ENCODE measurements at regions not wholly inside any gene's neighbourhood (a gene's known extent, or its start where the extent isn't known, plus 50 kb on each side); places are given as distances from the start of the nearest gene placed in this dataset.
"Not testable (repeated sequence)": the region's sequence is repeated elsewhere in the genome, so short reads cannot be mapped to it uniquely, and the experiment has no call there.

DNA sequence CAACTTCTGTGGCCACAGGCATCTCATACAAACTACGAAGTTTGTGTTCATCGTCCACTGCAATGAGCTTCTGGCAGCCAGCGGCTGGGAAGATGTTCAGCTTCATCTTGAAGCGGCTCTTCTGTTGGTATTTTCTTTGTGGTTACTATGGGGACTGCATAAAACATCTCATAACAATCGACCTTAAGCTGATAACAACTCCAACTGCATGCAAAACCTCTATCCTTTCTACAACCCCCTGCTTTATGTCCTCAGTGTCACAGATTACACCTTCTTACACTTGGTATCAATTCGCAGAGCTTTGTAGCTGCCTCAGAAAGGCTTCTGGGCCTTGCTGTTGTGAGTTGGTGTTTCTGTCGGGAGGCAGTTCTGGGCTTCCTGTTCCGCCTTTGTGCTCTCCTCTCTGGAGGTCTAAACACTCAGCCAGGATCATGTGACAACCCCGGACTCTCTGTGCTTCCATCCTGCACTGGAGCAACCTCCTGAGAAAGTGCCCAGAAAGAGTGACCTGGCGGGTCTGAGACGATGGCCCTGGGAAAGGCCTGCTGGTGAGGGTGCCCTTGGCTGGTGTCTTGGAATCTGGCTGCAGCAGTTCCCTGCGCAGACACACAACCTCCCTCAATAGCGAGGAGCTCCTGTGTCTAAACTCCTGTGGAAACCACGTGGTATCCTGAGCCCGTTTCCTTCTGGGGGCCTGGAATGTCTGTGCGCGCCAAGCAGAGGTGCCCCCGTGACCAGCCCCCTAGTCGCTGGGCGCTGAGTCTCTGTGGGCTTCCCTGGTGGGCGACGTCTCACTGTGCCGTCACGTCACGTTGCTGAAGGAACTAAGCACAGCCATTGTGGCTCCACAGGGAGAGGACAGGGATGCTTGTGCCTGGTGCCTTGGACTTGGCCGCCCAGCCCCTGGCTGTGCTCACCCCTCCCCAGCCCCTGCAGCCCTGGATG lies 339.6 kb downstream of the ADGRD1 start:
- DNase-seq, result not testable (repeated sequence)

GRCh38 chr12:131294716-131295115 lies 341.0 kb downstream of the ADGRD1 start:
- DNase-seq, result not testable (repeated sequence)

DNA sequence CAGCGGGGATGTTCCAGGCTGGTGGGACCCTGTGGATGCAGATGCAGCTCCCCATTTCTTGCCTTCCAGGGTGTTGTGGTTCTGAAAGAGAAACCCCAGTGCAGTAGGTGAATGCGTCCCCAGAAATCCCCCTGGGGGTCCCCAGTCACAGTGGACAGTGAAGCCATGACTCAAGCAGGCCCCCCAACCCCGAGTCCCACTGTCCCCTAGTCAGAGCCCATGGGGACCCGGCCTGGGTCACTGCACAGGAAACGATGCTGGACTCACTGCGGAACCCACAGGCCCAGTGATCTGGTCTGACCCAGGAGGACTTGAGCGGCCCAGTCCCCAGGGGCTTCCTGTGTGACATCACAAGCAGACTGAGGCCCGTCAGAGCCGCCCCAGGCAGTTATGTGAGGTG lies 341.4 kb downstream of the ADGRD1 start:
- not testable (repeated sequence) for DNase-seq

DNA sequence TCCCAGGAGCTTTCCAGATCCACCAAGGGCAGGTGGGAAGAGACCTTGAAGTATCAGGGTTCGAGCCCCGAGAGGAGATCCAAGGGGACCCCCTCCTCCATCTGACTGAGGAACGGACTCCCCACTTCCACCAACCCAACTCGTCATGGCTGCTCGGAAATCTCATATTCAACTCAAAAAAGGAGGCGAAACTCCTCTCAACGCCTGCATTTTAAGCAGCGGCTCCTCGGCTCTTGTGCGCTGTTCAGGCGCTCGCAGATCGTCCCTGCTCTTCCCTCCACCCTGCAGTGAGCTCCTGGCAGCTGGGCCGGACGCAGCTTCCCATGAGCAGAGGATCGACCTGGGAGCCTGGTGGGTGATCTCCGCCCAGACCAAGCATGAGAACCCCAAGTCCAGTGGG lies 341.9 kb downstream of the ADGRD1 start:
- DNase-seq, result not testable (repeated sequence)

DNA sequence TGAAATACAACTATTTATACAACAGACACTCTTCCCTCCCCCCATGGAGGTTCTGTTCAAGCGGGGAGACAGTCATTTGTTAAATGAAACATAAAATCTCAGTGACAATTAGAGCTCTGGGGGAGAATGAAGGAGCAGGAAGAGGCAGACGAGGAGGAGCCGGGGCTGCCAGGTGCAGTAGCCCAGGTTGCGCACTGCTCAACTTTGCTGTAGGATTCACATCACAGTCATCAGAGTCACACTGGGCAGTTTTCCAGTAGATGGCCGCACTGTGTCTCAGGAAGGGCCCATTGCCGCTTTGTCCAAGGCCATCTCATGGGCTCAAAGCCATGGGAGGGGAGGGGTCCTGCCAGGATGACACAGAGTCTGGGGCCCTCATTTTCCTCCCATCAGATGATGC lies 342.4 kb downstream of the ADGRD1 start:
- DNase-seq, result not testable (repeated sequence)

DNA sequence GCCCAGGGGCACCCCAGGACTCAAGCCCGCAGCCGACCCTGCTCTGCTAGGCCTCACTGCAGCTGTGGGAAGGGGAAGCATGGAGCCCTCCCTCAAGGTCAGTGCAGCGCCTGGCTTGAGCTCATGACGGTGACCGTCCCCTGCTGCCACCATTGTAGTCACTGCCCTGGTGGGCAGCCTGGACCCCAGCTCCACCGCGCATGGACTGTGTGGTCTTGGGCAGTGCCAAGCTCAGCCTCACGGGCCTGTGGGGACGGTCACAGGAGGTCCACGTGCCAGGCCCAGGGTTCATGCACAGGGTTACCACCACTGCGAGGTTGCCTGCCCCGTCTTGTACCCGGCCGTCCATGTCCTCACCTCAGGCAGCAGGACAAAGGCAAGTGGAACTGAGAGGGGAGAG lies 342.9 kb downstream of the ADGRD1 start:
- not testable (repeated sequence) for DNase-seq

DNA sequence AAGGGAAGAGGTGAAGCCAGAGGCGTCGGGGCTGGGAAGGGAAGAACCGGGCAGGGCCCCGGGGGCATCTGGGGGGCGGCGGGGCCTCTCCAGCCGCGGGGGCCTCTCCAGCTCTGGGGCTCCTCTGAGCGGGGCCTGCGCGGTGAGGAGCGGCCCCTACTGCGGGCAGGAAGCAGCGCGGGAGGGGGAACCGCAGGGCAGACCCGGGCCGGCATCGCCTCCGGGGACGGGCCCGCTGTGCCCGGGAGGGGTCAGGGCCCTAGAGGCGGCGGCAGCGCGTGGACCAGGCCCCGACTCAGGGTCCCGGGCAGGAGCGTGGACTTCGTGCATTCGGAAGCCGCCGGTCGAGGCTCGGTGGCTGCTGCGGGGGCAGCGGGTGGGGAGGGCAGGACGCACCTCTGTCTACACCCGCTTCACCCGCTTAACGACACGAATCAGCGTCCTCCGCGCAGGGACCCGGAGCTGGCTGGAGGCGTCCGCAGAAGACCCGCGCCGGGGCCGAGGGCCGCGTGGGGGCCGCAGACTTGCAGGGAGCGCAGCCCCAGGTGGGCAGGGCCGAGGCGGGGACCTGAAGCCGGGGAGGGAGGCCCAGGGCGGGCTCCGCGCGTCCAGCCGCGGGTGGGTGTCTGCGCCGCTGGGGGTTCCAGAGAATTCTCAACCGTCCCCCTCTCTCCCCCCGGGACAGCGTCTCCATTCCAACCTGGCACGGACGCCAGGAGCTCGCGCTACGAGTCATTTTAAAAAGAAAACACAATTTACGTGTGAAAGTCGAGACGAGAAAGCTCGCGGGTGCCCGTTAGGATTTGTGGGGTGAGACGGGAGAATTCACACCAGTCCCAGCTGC lies 345.0 kb downstream of the ADGRD1 start:
- not testable (repeated sequence) for DNase-seq

DNA sequence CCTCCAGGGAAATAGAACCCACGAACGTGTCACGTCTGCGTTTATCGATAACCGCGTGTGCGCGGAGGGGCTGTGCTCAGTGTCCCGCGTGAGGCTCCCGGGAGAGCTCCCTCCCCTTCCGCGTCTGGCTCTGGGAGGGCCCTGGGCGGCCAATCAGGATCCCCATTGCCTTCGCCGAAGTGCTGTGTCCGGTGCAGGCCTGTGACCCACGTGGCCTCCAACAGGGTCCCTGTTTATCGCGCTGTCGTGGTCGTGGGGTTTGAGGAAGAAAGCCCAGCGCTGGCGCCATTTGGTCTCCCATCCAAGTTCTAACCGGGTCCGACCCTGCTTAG lies 345.6 kb downstream of the ADGRD1 start:
- DNase-seq, result not testable (repeated sequence)

GRCh38 chr12:131303576-131303975 lies 349.9 kb downstream of the ADGRD1 start:
- DNase-seq, result not testable (repeated sequence)

- DNase-seq, result not testable (repeated sequence)
These were observed 350.9 kb downstream of the ADGRD1 start for GRCh38 chr12:131304642-131305041.

DNA sequence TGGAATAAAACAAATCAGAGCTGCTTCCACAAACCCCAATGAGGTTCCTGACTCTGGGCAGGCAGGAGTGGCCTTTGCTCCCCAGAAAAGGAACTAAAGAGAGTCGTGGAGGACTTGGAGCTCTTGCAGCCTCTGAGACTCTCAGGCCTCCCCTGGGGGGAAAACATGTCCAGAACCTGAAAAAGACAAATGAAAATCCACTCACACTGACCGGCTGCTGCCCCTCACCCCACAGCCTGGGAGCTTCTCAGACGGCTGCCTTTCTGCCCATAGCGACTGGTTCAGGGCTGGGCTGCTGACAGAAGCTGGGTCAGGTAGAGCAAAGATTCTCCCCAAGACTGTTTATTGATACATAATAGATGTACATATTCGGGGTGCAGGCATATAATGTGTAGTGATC lies 356.0 kb downstream of the ADGRD1 start:
- no peak for DNase-seq

DNA sequence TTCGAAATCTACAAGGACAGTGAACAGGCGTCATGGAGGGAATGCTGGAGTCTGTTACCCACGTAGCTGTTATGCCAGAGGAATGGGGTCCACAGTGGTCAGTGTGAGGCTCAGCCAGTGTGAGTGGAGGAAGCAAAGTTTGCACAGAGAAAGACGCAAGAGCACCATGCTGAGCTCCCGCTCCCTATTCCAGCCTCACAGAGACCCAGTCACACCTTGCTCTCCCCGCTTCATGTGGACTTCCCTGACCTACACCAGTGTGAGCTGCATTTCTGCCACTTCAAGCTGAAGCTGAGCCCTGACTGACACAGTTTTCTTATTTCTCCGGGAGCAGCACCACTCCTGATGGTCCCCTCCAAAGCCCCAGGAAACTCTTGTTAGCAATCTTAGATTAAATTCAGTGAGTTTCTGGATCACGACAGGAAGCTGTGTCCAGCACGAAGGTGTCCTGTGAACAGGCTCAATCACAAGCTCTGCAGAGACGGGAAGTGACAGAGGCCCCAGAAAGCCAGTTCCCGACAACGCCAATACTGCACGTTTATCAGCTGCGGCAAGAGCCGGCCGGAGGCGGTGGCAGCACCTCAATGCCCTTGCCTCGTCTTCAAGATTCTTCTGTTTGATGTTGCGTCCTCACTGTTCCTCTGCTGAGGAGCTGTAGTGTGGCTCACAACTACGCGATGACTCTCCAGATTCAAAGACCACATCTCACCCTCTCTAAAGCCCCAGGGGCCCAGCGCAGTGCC lies 356.7 kb downstream of the ADGRD1 start:
- not testable (repeated sequence) for DNase-seq

- DNase-seq, result not testable (repeated sequence)
These were observed 357.6 kb downstream of the ADGRD1 start for GRCh38 chr12:131311279-131311722.

- DNase-seq, result no peak
These were observed 358.1 kb downstream of the ADGRD1 start for GRCh38 chr12:131311764-131312163.

- not testable (repeated sequence) for DNase-seq
These were observed 358.7 kb downstream of the ADGRD1 start for GRCh38 chr12:131312382-131312781.

DNA sequence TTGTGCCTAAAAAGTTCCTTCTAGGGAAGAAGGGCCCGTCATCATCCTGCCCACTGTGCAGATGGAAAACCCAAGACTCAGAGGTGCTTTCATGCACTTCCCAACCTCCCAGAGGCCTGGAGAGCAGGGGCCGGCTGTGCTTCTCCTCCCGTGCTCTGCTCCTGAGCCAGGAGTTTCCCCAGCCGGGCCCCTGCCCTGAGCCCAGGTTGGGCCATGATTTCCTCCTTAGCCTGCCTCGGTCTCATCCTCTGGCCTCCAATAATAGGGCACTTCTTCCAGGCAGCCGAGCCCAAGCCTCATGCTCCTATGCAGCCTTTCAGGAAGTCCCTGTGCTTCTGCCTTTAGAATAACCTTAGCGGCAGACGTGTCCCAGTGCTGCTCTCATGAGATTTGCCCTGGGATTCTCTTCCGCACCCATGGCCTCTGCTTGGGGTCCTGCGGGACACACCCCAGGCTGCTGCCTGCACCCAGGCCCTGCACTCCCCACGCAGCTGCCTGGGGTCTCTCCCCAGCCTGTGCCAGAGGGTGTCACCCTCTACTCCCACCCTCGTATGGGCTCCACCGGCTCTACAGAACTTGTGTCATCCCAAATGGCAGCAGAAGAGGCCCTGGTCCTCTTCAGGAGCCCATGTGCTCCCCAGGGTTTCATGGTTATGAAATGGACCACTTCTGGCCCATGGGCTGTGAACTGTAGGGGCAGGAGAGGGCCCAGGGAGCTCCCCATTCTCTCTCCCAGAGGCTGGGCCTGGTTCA lies 359.3 kb downstream of the ADGRD1 start:
- DNase-seq, result no peak

DNA sequence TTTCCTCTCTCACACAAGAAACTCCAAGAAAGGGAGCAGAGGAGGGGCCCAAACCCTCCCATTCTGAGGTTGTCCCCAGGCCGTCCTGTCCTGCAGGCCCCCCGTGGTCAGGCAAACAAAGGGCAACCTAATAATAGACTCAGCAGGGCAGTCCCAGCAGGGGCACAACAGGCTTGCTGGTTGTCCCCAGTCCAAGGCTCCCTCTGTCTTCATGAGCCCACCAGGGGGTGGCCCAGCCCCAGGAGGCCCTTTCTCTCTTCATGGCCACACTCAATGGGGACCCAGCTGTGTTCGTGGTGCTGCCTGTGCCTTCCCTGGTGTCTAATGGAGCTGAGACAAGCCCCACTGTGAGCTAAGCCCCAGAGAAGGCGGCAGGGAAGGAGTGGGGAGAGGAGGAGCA lies 359.9 kb downstream of the ADGRD1 start:
- DNase-seq, result no peak

DNA sequence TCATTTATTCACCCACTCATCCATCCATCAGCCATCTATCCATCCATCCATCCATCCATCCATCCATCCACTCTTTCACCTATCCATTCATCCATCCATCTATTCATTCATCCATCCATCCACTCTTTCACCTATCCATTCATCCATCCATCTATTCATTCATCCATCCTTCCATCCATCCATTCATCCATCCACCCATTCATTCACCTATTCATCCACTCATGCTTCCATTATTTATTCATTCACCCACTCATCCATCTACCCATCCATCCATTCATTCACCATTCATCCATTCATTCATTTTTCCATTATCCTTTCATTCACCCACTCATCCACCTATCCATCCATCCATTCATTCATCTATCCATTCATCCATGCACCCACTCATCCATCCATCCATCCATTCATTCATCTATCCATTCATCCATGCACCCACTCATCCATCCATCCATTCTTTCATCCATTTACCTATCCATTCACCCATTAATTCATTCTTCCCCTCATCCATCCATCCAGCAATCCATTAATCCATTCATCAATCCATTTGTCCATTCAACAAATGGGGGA lies 360.9 kb downstream of the ADGRD1 start:
- no peak for DNase-seq

- DNase-seq, result no peak
These were observed 361.9 kb downstream of the ADGRD1 start for GRCh38 chr12:131315601-131316000.

- DNase-seq, result no peak
These were observed 362.7 kb downstream of the ADGRD1 start for GRCh38 chr12:131316388-131316787.

DNA sequence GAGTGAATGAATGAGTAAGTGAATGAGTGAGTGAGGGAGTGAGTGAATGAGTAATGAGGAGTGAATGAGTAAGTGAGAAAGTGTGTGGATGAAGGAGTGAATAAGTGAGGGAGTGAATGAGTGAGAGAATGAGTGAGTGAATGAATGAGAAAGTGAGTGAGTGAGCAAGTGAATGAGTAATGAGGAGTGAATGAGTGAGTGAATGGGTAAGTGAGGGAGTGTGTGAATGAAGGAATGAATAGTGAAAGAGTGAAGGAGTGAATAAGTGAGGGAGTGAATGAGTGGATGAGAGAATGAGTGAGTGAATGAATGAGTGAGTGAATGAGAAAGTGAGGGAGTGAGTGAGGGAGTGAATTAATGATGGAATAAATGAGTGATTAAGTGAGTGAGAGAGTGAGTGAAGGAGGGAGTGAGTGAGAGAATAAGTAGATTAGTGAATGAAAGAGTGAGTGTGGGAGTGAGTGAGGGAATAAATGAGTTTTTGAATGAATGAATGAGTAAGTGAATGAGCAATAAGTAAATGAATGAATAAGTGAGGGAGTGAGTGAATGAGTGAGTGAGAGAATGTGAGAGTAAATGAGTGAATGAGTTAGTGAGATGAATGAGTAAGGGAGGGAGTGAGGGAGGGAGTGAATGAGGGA lies 364.5 kb downstream of the ADGRD1 start:
- DNase-seq, result no peak

Data from activated CD4-positive, alpha-beta T cell treated with anti-CD3 and anti-CD28 coated beads, Interleukin-2, amount 50 U/mL, for 16 hours (primary cell).